GM12878 (cell line): ENCODE measurements at regions not wholly inside any gene's neighbourhood (a gene's known extent, or its start where the extent isn't known, plus 50 kb on each side); places are given as distances from the start of the nearest gene placed in this dataset.

ENCODE experiments used
- BACH1 ChIP-seq: fragments of 450-650 bp; IDR thresholded peaks from 2 replicates; pipeline ENCODE4 v1.6.1; 2017; ENCODE audit warnings: mild to moderate bottlenecking, borderline replicate concordance
- CBFB ChIP-seq: IDR thresholded peaks from 2 replicates; pipeline ENCODE4 v1.6.1; 2016; ENCODE audit warnings: antibody characterized with exemption, low read depth
- EZH2 ChIP-seq: IDR thresholded peaks from 2 replicates; pipeline ENCODE4 v1.6.1; 2012; ENCODE audit warnings: low read depth, mild to moderate bottlenecking, control low read depth, inconsistent platforms, low read length, borderline replicate concordance; ENCODE audit not compliant: control insufficient read depth
- GABPA ChIP-seq: IDR thresholded peaks from 2 replicates; pipeline ENCODE4 v1.6.1; 2014; ENCODE audit warnings: antibody characterized with exemption, low read depth, mild to moderate bottlenecking, inconsistent platforms
- KAT2A ChIP-seq: conservative IDR thresholded peaks from 2 replicates; pipeline ENCODE4 v1.6.1; 2011; ENCODE audit warnings: low read depth, low read length; ENCODE audit not compliant: control insufficient read depth
- MEF2A ChIP-seq: IDR thresholded peaks from 2 replicates; pipeline ENCODE4 v1.6.1; 2011; ENCODE audit warnings: low read depth, mild to moderate bottlenecking, low read length, moderate library complexity; ENCODE audit not compliant: insufficient read depth
- MEF2B ChIP-seq: fragments of 450-650 bp; IDR thresholded peaks from 2 replicates; pipeline ENCODE4 v1.6.1; 2018; ENCODE audit warnings: mild to moderate bottlenecking, moderate library complexity; ENCODE audit not compliant: partially characterized antibody, poor library complexity, severe bottlenecking
- NFIC ChIP-seq: IDR thresholded peaks from 2 replicates; pipeline ENCODE4 v1.6.1; 2012; ENCODE audit warnings: low read depth, mild to moderate bottlenecking, inconsistent platforms, low read length, moderate library complexity
- RAD21 ChIP-seq: IDR thresholded peaks from 2 replicates; pipeline ENCODE4 v1.6.1; 2011; ENCODE audit warnings: mild to moderate bottlenecking, low read depth, low read length, moderate library complexity; ENCODE audit not compliant: insufficient read depth
- SMAD5 ChIP-seq: IDR thresholded peaks from 2 replicates; pipeline ENCODE4 v1.6.1; 2016; ENCODE audit warnings: antibody characterized with exemption, low read depth
- SUPT20H ChIP-seq: IDR thresholded peaks from 2 replicates; pipeline ENCODE4 v1.6.1; 2011; ENCODE audit warnings: low read depth, mild to moderate bottlenecking, low read length, moderate library complexity, borderline replicate concordance; ENCODE audit not compliant: control insufficient read depth
- TAF1 ChIP-seq: IDR thresholded peaks from 2 replicates; pipeline ENCODE4 v1.6.1; 2011; ENCODE audit warnings: mild to moderate bottlenecking, low read depth, low read length, borderline replicate concordance
- TCF12 ChIP-seq: IDR thresholded peaks from 2 replicates; pipeline ENCODE4 v1.6.1; 2011; ENCODE audit warnings: low read depth, mild to moderate bottlenecking, low read length
- ZBED1 ChIP-seq: IDR thresholded peaks from 2 replicates; pipeline ENCODE4 v1.6.1; 2016; ENCODE audit warnings: borderline replicate concordance
- ZNF207 ChIP-seq: fragments of 450-650 bp; IDR thresholded peaks from 2 replicates; pipeline ENCODE4 v1.6.1; 2014; ENCODE audit warnings: antibody characterized with exemption, mild to moderate bottlenecking, borderline replicate concordance
- ZNF217 ChIP-seq: fragments of 450-650 bp; IDR thresholded peaks from 2 replicates; pipeline ENCODE4 v1.6.1; 2017; ENCODE audit warnings: antibody characterized with exemption, mild to moderate bottlenecking
- ZNF274 ChIP-seq: IDR thresholded peaks from one replicate; pipeline ENCODE4 v1.8.0; 2011; ENCODE audit not compliant: insufficient read length, insufficient read depth
- ZNF384 ChIP-seq: IDR thresholded peaks from 2 replicates; pipeline ENCODE4 v1.6.1; 2012; ENCODE audit warnings: low read depth, mild to moderate bottlenecking, low read length, improper control_type of control experiment, borderline replicate concordance
- ZNF622 ChIP-seq: fragments of 450-650 bp; IDR thresholded peaks from 2 replicates; pipeline ENCODE4 v1.6.1; 2017; ENCODE audit warnings: mild to moderate bottlenecking, inconsistent platforms
- TF ChIP-seq, protein P1 (sequence below): fragments of 450-650 bp; IDR thresholded peaks from 2 replicates; pipeline ENCODE4 v1.6.1; 2016; ENCODE audit warnings: mild to moderate bottlenecking
- TF ChIP-seq, protein P2 (sequence below): fragments of 450-650 bp; IDR thresholded peaks from 2 replicates; pipeline ENCODE4 v1.6.1; 2014; ENCODE audit warnings: mild to moderate bottlenecking
- TF ChIP-seq, protein P3 (sequence below): fragments of 450-650 bp; formaldehyde crosslinking; IDR thresholded peaks from 2 replicates; pipeline ENCODE4 v1.4.0; 2020; ENCODE audit warnings: mild to moderate bottlenecking, moderate library complexity
- TF ChIP-seq, protein P4 (sequence below): fragments of 150-350 bp; IDR thresholded peaks from 2 replicates; pipeline ENCODE4 v1.6.1; 2016; ENCODE audit warnings: low read depth, low read length

DNA sequence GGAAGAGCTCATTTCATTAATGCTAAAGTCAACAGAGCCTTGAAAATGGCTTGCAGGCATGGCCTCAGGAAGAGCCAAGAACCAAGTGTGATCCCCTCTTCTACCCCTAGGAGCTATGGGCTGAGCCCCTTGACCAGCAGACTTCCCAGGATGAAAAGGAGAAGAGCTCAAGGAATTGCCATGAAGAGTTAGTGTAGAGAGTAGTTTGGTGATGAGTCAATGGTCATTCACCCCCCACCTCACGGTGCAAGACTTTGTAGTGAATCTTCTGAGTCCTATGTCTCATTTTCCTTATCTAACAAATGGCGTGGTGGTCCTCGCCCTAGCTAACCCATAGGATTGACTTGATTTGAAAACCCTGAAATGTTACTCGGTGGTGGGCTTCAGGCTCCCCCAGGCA, 422.4 kb upstream of the CADM1 start (continued):
- no peak for TF ChIP-seq CBFB
- no peak for TF ChIP-seq ZBED1
- TF ChIP-seq BACH1 = peak; percentile 26; the same call in 1 of the 2 replicates
- TF ChIP-seq RAD21 = no peak
- TF ChIP-seq NFIC = no peak
- TF ChIP-seq, protein P1, sequence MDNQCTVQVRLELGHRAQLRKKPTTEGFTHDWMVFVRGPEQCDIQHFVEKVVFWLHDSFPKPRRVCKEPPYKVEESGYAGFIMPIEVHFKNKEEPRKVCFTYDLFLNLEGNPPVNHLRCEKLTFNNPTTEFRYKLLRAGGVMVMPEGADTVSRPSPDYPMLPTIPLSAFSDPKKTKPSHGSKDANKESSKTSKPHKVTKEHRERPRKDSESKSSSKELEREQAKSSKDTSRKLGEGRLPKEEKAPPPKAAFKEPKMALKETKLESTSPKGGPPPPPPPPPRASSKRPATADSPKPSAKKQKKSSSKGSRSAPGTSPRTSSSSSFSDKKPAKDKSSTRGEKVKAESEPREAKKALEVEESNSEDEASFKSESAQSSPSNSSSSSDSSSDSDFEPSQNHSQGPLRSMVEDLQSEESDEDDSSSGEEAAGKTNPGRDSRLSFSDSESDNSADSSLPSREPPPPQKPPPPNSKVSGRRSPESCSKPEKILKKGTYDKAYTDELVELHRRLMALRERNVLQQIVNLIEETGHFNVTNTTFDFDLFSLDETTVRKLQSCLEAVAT = peak; percentile 69
- no peak for TF ChIP-seq ZNF217
- no peak for TF ChIP-seq SUPT20H
- no peak for TF ChIP-seq KAT2A
- TF ChIP-seq, protein P2, sequence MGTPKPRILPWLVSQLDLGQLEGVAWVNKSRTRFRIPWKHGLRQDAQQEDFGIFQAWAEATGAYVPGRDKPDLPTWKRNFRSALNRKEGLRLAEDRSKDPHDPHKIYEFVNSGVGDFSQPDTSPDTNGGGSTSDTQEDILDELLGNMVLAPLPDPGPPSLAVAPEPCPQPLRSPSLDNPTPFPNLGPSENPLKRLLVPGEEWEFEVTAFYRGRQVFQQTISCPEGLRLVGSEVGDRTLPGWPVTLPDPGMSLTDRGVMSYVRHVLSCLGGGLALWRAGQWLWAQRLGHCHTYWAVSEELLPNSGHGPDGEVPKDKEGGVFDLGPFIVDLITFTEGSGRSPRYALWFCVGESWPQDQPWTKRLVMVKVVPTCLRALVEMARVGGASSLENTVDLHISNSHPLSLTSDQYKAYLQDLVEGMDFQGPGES = no peak
- TF ChIP-seq ZNF207 = no peak
- TF ChIP-seq SMAD5 = peak; percentile 18; the same call in 1 of the 2 replicates
- TF ChIP-seq ZNF622 = no peak
- no peak for TF ChIP-seq GABPA
- TF ChIP-seq, protein P3, sequence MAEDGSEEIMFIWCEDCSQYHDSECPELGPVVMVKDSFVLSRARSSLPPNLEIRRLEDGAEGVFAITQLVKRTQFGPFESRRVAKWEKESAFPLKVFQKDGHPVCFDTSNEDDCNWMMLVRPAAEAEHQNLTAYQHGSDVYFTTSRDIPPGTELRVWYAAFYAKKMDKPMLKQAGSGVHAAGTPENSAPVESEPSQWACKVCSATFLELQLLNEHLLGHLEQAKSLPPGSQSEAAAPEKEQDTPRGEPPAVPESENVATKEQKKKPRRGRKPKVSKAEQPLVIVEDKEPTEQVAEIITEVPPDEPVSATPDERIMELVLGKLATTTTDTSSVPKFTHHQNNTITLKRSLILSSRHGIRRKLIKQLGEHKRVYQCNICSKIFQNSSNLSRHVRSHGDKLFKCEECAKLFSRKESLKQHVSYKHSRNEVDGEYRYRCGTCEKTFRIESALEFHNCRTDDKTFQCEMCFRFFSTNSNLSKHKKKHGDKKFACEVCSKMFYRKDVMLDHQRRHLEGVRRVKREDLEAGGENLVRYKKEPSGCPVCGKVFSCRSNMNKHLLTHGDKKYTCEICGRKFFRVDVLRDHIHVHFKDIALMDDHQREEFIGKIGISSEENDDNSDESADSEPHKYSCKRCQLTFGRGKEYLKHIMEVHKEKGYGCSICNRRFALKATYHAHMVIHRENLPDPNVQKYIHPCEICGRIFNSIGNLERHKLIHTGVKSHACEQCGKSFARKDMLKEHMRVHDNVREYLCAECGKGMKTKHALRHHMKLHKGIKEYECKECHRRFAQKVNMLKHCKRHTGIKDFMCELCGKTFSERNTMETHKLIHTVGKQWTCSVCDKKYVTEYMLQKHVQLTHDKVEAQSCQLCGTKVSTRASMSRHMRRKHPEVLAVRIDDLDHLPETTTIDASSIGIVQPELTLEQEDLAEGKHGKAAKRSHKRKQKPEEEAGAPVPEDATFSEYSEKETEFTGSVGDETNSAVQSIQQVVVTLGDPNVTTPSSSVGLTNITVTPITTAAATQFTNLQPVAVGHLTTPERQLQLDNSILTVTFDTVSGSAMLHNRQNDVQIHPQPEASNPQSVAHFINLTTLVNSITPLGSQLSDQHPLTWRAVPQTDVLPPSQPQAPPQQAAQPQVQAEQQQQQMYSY (CRISPR knock-in tag) = no peak
- no peak for TF ChIP-seq MEF2B
- TF ChIP-seq EZH2 = no peak
- TF ChIP-seq TAF1 = no peak
- no peak for TF ChIP-seq TCF12
- TF ChIP-seq MEF2A = no peak
- TF ChIP-seq ZNF274 = no peak
- TF ChIP-seq, protein P4, sequence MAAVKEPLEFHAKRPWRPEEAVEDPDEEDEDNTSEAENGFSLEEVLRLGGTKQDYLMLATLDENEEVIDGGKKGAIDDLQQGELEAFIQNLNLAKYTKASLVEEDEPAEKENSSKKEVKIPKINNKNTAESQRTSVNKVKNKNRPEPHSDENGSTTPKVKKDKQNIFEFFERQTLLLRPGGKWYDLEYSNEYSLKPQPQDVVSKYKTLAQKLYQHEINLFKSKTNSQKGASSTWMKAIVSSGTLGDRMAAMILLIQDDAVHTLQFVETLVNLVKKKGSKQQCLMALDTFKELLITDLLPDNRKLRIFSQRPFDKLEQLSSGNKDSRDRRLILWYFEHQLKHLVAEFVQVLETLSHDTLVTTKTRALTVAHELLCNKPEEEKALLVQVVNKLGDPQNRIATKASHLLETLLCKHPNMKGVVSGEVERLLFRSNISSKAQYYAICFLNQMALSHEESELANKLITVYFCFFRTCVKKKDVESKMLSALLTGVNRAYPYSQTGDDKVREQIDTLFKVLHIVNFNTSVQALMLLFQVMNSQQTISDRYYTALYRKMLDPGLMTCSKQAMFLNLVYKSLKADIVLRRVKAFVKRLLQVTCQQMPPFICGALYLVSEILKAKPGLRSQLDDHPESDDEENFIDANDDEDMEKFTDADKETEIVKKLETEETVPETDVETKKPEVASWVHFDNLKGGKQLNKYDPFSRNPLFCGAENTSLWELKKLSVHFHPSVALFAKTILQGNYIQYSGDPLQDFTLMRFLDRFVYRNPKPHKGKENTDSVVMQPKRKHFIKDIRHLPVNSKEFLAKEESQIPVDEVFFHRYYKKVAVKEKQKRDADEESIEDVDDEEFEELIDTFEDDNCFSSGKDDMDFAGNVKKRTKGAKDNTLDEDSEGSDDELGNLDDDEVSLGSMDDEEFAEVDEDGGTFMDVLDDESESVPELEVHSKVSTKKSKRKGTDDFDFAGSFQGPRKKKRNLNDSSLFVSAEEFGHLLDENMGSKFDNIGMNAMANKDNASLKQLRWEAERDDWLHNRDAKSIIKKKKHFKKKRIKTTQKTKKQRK = no peak
- TF ChIP-seq ZNF384 = no peak
